ENCODE measurements at regions not wholly inside any gene's neighbourhood (a gene's known extent, or its start where the extent isn't known, plus 50 kb on each side); places are given as distances from the start of the nearest gene placed in this dataset.
A peak's percentile ranks its signal among the peaks of the same experiment; 100 is the strongest.

DNA sequence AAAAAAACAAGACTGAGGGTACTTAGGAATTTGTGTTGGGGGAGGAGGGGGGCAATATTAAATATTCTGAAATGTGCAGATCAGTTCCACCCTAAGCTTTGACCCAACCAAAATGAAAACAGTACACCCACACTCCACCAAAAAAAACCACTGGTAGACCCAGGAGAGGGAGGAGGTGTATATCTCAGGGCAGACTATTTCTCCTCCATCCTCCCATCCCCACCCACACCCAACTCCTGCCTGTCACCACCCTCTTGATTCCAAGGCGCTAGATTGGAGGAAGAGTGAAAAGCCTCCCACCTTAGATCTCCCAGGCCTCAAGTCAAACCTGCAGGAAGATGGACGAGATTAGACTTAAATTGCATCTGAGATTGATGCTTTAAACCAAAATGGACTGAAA lies 76.6 kb upstream of the SRD5A3 start:
- Histone ChIP-seq H3K9ac (ENCODE audit: low read depth, low read length, poor library complexity) (no peak overlapping the region), H3K18ac (ENCODE audit: low read length) (no peak overlapping the region), H3K27me3 (ENCODE audit: control insufficient read depth in 3 of 3, insufficient read depth in 3 of 3, low read depth in 1 of 3, low read length in 3 of 3) (no peaks in the 10 kb centered on the region), H3K4me1 (ENCODE audit: control insufficient read depth in 2 of 2, insufficient read depth in 1 of 2, low read depth in 1 of 2, low read length in 2 of 2) (no peaks in the 10 kb centered on the region), H3K23ac (ENCODE audit: low read depth, low read length, poor library complexity) (no peak overlapping the region), H3K4me3 (ENCODE audit: low read length in 2 of 2) (no peak overlapping the region), H2BK12ac (ENCODE audit: low read length) (no peak overlapping the region), H3K79me1 (ENCODE audit: low read depth, low read length) (no peaks in the 10 kb centered on the region), H2AK5ac (ENCODE audit: low read depth, low read length) (no peak overlapping the region), H3K36me3 (replicated peaks in 1 of 2; ENCODE audit: control insufficient read depth in 2 of 2, insufficient read depth in 2 of 2, low read length in 2 of 2) (no peaks in the 10 kb centered on the region), H2AFZ (ENCODE audit: low read length) (peak overlapping the region; percentile 62), H3K27ac (replicated peaks; ENCODE audit: low read length) (no peak overlapping the region), H4K8ac (ENCODE audit: low read depth, low read length) (no peak overlapping the region), H4K91ac (ENCODE audit: low read depth, low read length, poor library complexity) (no peak overlapping the region), H2BK120ac (ENCODE audit: low read depth, low read length) (no peak overlapping the region), H3K4ac (ENCODE audit: low read length) (no peak overlapping the region), H3K14ac (ENCODE audit: low read length) (no peak overlapping the region), H2BK15ac (ENCODE audit: low read length) (no peak overlapping the region), H3K9me3 (replicated peaks in 1 of 2; ENCODE audit: control insufficient read depth in 2 of 2, insufficient read depth in 1 of 2, low read depth in 1 of 2, low read length in 2 of 2) (no peaks in the 10 kb centered on the region), H3K4me2 (ENCODE audit: insufficient read depth, low read length, poor library complexity, severe bottlenecking) (no peak overlapping the region), H2BK5ac (ENCODE audit: low read length) (no peak overlapping the region)
- no peak for DNase-seq (ENCODE audit: low spot score)
- WGBS, 2 donors (ENCODE audit: extremely low coverage in 2 of 2, insufficient read length in 2 of 2, insufficient replicate concordance in 1 of 2), result no CpG with 5 or more reads among the region's 2 CpGs

DNA sequence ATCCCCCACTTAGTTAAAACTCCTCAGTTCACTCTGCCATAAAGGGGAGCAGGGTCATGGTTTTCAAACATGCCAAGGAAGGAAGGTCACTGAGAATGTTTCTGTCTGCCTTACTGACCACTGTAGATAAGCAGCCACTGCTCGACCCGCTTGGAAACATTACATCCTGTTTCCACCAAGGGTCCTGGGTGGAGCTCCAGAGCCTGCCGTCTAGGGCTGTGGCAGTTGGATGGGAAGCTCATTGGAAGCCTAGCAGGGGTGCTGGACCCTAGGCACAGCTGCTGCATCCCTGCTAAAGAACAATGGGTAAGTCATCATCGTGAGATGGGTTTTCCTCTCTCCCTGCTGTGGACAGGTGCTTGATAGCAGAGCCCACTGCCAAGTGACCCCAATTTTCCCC lies 76.0 kb upstream of the SRD5A3 start:
- Histone ChIP-seq H2BK12ac (ENCODE audit: low read length) (no peak overlapping the region), H4K8ac (ENCODE audit: low read depth, low read length) (no peak overlapping the region), H3K4me2 (ENCODE audit: insufficient read depth, low read length, poor library complexity, severe bottlenecking) (no peak overlapping the region), H3K23ac (ENCODE audit: low read depth, low read length, poor library complexity) (no peak overlapping the region), H3K4me1 (ENCODE audit: control insufficient read depth in 2 of 2, insufficient read depth in 1 of 2, low read depth in 1 of 2, low read length in 2 of 2) (no peaks in the 10 kb centered on the region), H4K91ac (ENCODE audit: low read depth, low read length, poor library complexity) (no peak overlapping the region), H3K14ac (ENCODE audit: low read length) (no peak overlapping the region), H2BK15ac (ENCODE audit: low read length) (no peak overlapping the region), H3K9ac (ENCODE audit: low read depth, low read length, poor library complexity) (no peak overlapping the region), H3K9me3 (replicated peaks in 1 of 2; ENCODE audit: control insufficient read depth in 2 of 2, insufficient read depth in 1 of 2, low read depth in 1 of 2, low read length in 2 of 2) (no peaks in the 10 kb centered on the region), H3K36me3 (replicated peaks in 1 of 2; ENCODE audit: control insufficient read depth in 2 of 2, insufficient read depth in 2 of 2, low read length in 2 of 2) (no peaks in the 10 kb centered on the region), H3K18ac (ENCODE audit: low read length) (peak overlapping the region; percentile 72), H3K79me1 (ENCODE audit: low read depth, low read length) (no peaks in the 10 kb centered on the region), H3K27me3 (ENCODE audit: control insufficient read depth in 3 of 3, insufficient read depth in 3 of 3, low read depth in 1 of 3, low read length in 3 of 3) (no peaks in the 10 kb centered on the region), H2BK120ac (ENCODE audit: low read depth, low read length) (no peak overlapping the region), H2AK5ac (ENCODE audit: low read depth, low read length) (no peak overlapping the region), H2BK5ac (ENCODE audit: low read length) (no peak overlapping the region), H3K4ac (ENCODE audit: low read length) (no peak overlapping the region), H3K27ac (replicated peaks; ENCODE audit: low read length) (no peak overlapping the region), H3K4me3 (ENCODE audit: low read length in 2 of 2) (no peak overlapping the region), H2AFZ (ENCODE audit: low read length) (peak overlapping the region; percentile 62)
- WGBS, 2 donors (ENCODE audit: extremely low coverage in 2 of 2, insufficient read length in 2 of 2, insufficient replicate concordance in 1 of 2), result no CpG with 5 or more reads among the region's 4 CpGs
- DNase-seq (ENCODE audit: low spot score), result no peak

DNA sequence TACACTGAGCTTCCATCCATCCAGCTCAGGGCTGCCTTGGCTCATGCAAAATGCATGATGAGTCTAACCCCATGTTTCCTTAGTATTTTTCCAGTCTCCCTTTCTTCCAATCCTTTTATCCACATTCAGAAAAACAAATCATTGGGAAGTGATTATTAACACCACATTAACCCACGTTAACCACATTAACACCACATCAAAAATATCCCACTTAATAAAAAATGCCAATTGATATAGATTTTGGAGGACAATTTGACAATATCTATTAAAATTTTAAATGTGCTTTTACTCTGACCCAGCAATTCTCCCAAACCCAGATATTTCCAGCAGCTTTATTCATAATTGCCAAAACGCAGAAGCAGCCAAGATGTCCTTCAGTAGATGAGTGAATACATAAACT lies 75.6 kb upstream of the SRD5A3 start:
- Histone ChIP-seq H4K8ac (ENCODE audit: low read depth, low read length) (no peak overlapping the region), H3K79me1 (ENCODE audit: low read depth, low read length) (no peaks in the 10 kb centered on the region), H3K9me3 (replicated peaks in 1 of 2; ENCODE audit: control insufficient read depth in 2 of 2, insufficient read depth in 1 of 2, low read depth in 1 of 2, low read length in 2 of 2) (no peaks in the 10 kb centered on the region), H3K9ac (ENCODE audit: low read depth, low read length, poor library complexity) (no peak overlapping the region), H2BK5ac (ENCODE audit: low read length) (no peak overlapping the region), H2AK5ac (ENCODE audit: low read depth, low read length) (no peak overlapping the region), H3K27ac (replicated peaks; ENCODE audit: low read length) (no peak overlapping the region), H3K18ac (ENCODE audit: low read length) (no peak overlapping the region), H2AFZ (ENCODE audit: low read length) (no peak overlapping the region), H3K4ac (ENCODE audit: low read length) (no peak overlapping the region), H3K4me1 (ENCODE audit: control insufficient read depth in 2 of 2, insufficient read depth in 1 of 2, low read depth in 1 of 2, low read length in 2 of 2) (no peaks in the 10 kb centered on the region), H2BK120ac (ENCODE audit: low read depth, low read length) (no peak overlapping the region), H3K36me3 (replicated peaks in 1 of 2; ENCODE audit: control insufficient read depth in 2 of 2, insufficient read depth in 2 of 2, low read length in 2 of 2) (no peaks in the 10 kb centered on the region), H3K4me2 (ENCODE audit: insufficient read depth, low read length, poor library complexity, severe bottlenecking) (no peak overlapping the region), H2BK15ac (ENCODE audit: low read length) (no peak overlapping the region), H2BK12ac (ENCODE audit: low read length) (no peak overlapping the region), H3K23ac (ENCODE audit: low read depth, low read length, poor library complexity) (no peak overlapping the region), H3K27me3 (ENCODE audit: control insufficient read depth in 3 of 3, insufficient read depth in 3 of 3, low read depth in 1 of 3, low read length in 3 of 3) (no peaks in the 10 kb centered on the region), H4K91ac (ENCODE audit: low read depth, low read length, poor library complexity) (no peak overlapping the region), H3K4me3 (ENCODE audit: low read length in 2 of 2) (no peak overlapping the region), H3K14ac (ENCODE audit: low read length) (no peak overlapping the region)
- WGBS, 2 donors (ENCODE audit: extremely low coverage in 2 of 2, insufficient read length in 2 of 2, insufficient replicate concordance in 1 of 2), result 100% methylated on average over 1 of the region's 2 CpGs; no CpG with 5 or more reads in 1 of the 2 donors
- DNase-seq (ENCODE audit: low spot score), result no peak

DNA sequence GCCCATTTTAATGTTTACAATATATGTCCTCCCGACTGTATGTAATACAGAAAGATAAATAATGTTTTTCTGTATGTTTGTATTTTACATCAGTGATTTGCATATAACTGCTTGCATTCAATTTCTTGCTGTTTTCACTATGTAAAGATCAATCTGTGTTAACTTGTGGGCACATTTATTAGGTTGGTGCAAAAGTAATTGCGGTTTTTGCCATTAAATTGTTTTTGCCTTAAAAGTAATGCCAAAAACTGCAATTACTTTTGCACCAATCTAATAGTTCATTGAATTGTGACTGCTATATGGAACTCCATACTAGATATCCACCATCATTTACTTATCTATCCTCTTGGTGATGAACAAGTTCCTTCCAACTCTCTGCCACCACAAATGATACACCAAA lies 73.9 kb upstream of the SRD5A3 start:
- Histone ChIP-seq H3K4me1 (ENCODE audit: control insufficient read depth in 2 of 2, insufficient read depth in 1 of 2, low read depth in 1 of 2, low read length in 2 of 2) (no peaks in the 10 kb centered on the region), H2BK15ac (ENCODE audit: low read length) (no peak overlapping the region), H3K4ac (ENCODE audit: low read length) (no peak overlapping the region), H2AFZ (ENCODE audit: low read length) (no peak overlapping the region), H2AK5ac (ENCODE audit: low read depth, low read length) (no peak overlapping the region), H3K23ac (ENCODE audit: low read depth, low read length, poor library complexity) (no peak overlapping the region), H3K14ac (ENCODE audit: low read length) (no peak overlapping the region), H2BK5ac (ENCODE audit: low read length) (no peak overlapping the region), H3K27ac (replicated peaks; ENCODE audit: low read length) (no peak overlapping the region), H2BK12ac (ENCODE audit: low read length) (no peak overlapping the region), H4K8ac (ENCODE audit: low read depth, low read length) (no peak overlapping the region), H3K4me3 (ENCODE audit: low read length in 2 of 2) (no peak overlapping the region), H4K91ac (ENCODE audit: low read depth, low read length, poor library complexity) (no peak overlapping the region), H3K36me3 (replicated peaks in 1 of 2; ENCODE audit: control insufficient read depth in 2 of 2, insufficient read depth in 2 of 2, low read length in 2 of 2) (no peaks in the 10 kb centered on the region), H3K79me1 (ENCODE audit: low read depth, low read length) (no peaks in the 10 kb centered on the region), H3K27me3 (ENCODE audit: control insufficient read depth in 3 of 3, insufficient read depth in 3 of 3, low read depth in 1 of 3, low read length in 3 of 3) (no peaks in the 10 kb centered on the region), H3K9me3 (replicated peaks in 1 of 2; ENCODE audit: control insufficient read depth in 2 of 2, insufficient read depth in 1 of 2, low read depth in 1 of 2, low read length in 2 of 2) (no peaks in the 10 kb centered on the region), H3K18ac (ENCODE audit: low read length) (no peak overlapping the region), H3K9ac (ENCODE audit: low read depth, low read length, poor library complexity) (no peak overlapping the region), H2BK120ac (ENCODE audit: low read depth, low read length) (no peak overlapping the region), H3K4me2 (ENCODE audit: insufficient read depth, low read length, poor library complexity, severe bottlenecking) (no peak overlapping the region)
- no CpG with 5 or more reads among the region's 2 CpGs for WGBS, 2 donors (ENCODE audit: extremely low coverage in 2 of 2, insufficient read length in 2 of 2, insufficient replicate concordance in 1 of 2)
- DNase-seq (ENCODE audit: low spot score), result no peak

All from neuronal stem cell (in vitro differentiated cells).